Cardiac fibroblast (primary cell): ENCODE measurements at regions not wholly inside any gene's neighbourhood (a gene's known extent, or its start where the extent isn't known, plus 50 kb on each side); places are given as distances from the start of the nearest gene placed in this dataset.
"Not testable (repeated sequence)": the region's sequence is repeated elsewhere in the genome, so short reads cannot be mapped to it uniquely, and the experiment has no call there.

Source experiments
- DNase-seq, 2 donors: peaks; one replicate each; pipeline versions ENCODE4 v3.0.0 to v3.0.0-alpha.2; 2010; ENCODE audit warnings: low read depth in 2 of 2
- H3K4me3 ChIP-seq, 2 donors: replicated peaks in 1 of 2; 1 replicate in 1 of 2; 2 replicates in 1 of 2; pipeline ENCODE4 v1.5.1; 2011; ENCODE audit warnings: low read depth in 2 of 2, low read length in 2 of 2, mild to moderate bottlenecking in 2 of 2, moderate library complexity in 1 of 2
- CTCF ChIP-seq: IDR thresholded peaks from one replicate; pipeline ENCODE4 v1.5.1; 2011; ENCODE audit warnings: low read depth, mild to moderate bottlenecking, low read length, inconsistent platforms

GRCh38 chrX:114037515-114037914, 546.4 kb upstream of the HTR2C start:
- TF ChIP-seq CTCF = no peak
- DNase-seq = no peak
- H3K4me3 ChIP-seq = no peak overlapping the region

GRCh38 chrX:114028907-114029662, 554.8 kb upstream of the HTR2C start:
- no peak overlapping the region for H3K4me3 ChIP-seq
- no peak for DNase-seq
- no peak for TF ChIP-seq CTCF

- no peak for TF ChIP-seq CTCF
- H3K4me3 ChIP-seq = no peak overlapping the region
These were observed 566.8 kb upstream of the HTR2C start for GRCh38 chrX:114017086-114017485.

GRCh38 chrX:114015966-114016365, 567.9 kb upstream of the HTR2C start:
- H3K4me3 ChIP-seq = no peak overlapping the region
- TF ChIP-seq CTCF = no peak
- DNase-seq = no peak

More at GRCh38 chrX:114017086-114017485, 566.8 kb upstream of the HTR2C start:
- no peak for DNase-seq

- no peak overlapping the region for H3K4me3 ChIP-seq
- no peak for DNase-seq
- no peak for TF ChIP-seq CTCF
These were observed 577.2 kb upstream of the HTR2C start for GRCh38 chrX:114006664-114007063.

GRCh38 chrX:113996781-113997180, 587.1 kb upstream of the HTR2C start:
- H3K4me3 ChIP-seq = no peak overlapping the region
- TF ChIP-seq CTCF = no peak

GRCh38 chrX:113991720-113992119, 592.2 kb upstream of the HTR2C start:
- not testable (repeated sequence) for DNase-seq, H3K4me3 ChIP-seq

More at GRCh38 chrX:113996781-113997180, 587.1 kb upstream of the HTR2C start:
- no peak for DNase-seq

- not testable (repeated sequence) for H3K4me3 ChIP-seq, DNase-seq
These were observed 593.2 kb upstream of the HTR2C start for GRCh38 chrX:113990669-113991068.

- H3K4me3 ChIP-seq, DNase-seq: not testable (repeated sequence)
These were observed 595.5 kb upstream of the HTR2C start for GRCh38 chrX:113988315-113988935.
